ENCODE measurements at regions not wholly inside any gene's neighbourhood (a gene's known extent, or its start where the extent isn't known, plus 50 kb on each side); places are given as distances from the start of the nearest gene placed in this dataset.

DNA sequence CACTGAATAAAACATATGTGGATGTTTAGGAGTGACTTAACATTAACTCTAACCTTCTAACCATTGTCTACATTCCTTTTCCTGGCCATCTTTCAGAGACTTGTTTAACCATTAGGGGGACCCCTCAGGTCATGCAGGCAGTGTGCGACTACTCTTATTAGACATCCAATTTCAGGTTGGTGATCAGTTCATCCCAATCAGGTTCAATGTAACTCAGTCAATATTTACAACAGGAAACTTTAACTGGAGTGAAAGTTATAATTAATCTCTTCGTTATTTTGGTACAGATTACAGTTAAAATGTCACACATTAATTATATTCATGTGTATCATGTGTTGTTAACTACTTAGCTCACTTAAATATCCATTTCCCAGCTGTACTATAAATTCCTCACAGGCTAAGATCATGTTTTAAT, 68.8 kb upstream of the RGS1 start:
- Histone ChIP-seq H3K9ac (ENCODE audit: low read length) (no peak overlapping the region), H3K4me3 (ENCODE audit: low read length) (no peak overlapping the region), H3K27ac (ENCODE audit: low read length) (no peak overlapping the region), H3K79me2 (replicated peaks; ENCODE audit: insufficient read depth, low read length) (no peaks in the 10 kb centered on the region), H3K27me3 (ENCODE audit: insufficient read depth, low read depth, low read length) (no peaks in the 10 kb centered on the region), H3K36me3 (ENCODE audit: insufficient read depth, low read length) (no peaks in the 10 kb centered on the region), H3K9me2 (ENCODE audit: insufficient read depth, low read length) (no peaks in the 10 kb centered on the region), H3F3A (ENCODE audit: insufficient read depth, low read length, poor library complexity, severe bottlenecking) (no peaks in the 10 kb centered on the region), H3K9me3 (ENCODE audit: low read length) (no peaks in the 10 kb centered on the region), H4K20me1 (ENCODE audit: insufficient read depth) (no peaks in the 10 kb centered on the region), H3K4me2 (ENCODE audit: low read length) (no peak overlapping the region), H2AFZ (ENCODE audit: low read depth, low read length) (no peak overlapping the region)
- no peak for TF ChIP-seq EZH2 (IDR thresholded peaks at IDR 0.05; ENCODE audit: borderline replicate concordance, insufficient read depth, low read length, poor library complexity, severe bottlenecking)
- peak; percentile 24 for TF ChIP-seq RAD21 (conservative IDR thresholded peaks at IDR 0.05)
- TF ChIP-seq, protein P1, sequence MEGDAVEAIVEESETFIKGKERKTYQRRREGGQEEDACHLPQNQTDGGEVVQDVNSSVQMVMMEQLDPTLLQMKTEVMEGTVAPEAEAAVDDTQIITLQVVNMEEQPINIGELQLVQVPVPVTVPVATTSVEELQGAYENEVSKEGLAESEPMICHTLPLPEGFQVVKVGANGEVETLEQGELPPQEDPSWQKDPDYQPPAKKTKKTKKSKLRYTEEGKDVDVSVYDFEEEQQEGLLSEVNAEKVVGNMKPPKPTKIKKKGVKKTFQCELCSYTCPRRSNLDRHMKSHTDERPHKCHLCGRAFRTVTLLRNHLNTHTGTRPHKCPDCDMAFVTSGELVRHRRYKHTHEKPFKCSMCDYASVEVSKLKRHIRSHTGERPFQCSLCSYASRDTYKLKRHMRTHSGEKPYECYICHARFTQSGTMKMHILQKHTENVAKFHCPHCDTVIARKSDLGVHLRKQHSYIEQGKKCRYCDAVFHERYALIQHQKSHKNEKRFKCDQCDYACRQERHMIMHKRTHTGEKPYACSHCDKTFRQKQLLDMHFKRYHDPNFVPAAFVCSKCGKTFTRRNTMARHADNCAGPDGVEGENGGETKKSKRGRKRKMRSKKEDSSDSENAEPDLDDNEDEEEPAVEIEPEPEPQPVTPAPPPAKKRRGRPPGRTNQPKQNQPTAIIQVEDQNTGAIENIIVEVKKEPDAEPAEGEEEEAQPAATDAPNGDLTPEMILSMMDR (IDR thresholded peaks at IDR 0.05; ENCODE audit: poor library complexity, severe bottlenecking): peak; percentile 8

DNA sequence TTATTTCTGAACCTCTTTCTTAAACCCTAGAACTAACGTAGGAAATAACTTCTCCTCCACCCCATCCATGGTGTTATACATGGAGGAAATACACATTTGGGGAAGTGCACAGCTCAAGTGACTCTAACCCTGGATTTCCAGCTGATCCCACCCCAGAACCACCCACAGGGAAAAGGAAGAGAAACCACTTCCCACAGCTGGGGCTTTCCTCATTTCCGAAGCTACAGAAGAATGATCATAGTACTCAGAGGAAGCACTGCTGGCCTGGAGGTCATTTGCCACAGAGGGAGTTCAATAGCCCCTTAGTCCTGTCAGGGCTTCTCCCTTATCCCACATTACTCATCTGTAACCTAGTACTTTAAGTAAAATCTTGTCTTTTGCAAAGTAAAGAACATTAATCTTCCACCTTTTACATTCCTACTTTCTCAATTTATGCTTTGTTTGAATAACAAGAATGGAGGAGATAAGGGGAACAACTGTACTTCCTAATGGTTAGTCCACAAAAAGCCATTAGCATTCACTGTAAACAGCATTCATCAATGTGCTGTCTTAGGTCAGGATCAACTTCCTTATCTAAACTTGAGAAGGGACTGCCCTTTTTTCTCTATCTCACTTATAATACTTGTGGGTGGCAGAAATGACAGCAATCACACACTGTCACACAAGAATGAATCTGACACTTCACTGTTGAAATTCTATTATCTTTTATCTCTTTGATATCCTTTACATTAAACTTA, 63.0 kb upstream of the RGS1 start:
- Histone ChIP-seq H3K9ac (ENCODE audit: low read length) (no peak overlapping the region), H3K4me3 (ENCODE audit: low read length) (no peak overlapping the region), H3K27me3 (ENCODE audit: insufficient read depth, low read depth, low read length) (no peaks in the 10 kb centered on the region), H3K4me2 (ENCODE audit: low read length) (no peak overlapping the region), H3K9me2 (ENCODE audit: insufficient read depth, low read length) (no peaks in the 10 kb centered on the region), H3K27ac (ENCODE audit: low read length) (no peak overlapping the region), H4K20me1 (ENCODE audit: insufficient read depth) (no peaks in the 10 kb centered on the region), H3K79me2 (replicated peaks; ENCODE audit: insufficient read depth, low read length) (no peaks in the 10 kb centered on the region), H2AFZ (ENCODE audit: low read depth, low read length) (no peak overlapping the region), H3K9me3 (ENCODE audit: low read length) (no peaks in the 10 kb centered on the region), H3K36me3 (ENCODE audit: insufficient read depth, low read length) (no peaks in the 10 kb centered on the region), H3F3A (ENCODE audit: insufficient read depth, low read length, poor library complexity, severe bottlenecking) (no peaks in the 10 kb centered on the region)
- TF ChIP-seq POLR2AphosphoS5 (IDR thresholded peaks at IDR 0.05) (no peak), EP300 (conservative IDR thresholded peaks at IDR 0.05; ENCODE audit: poor library complexity, severe bottlenecking) (no peak), SMC3 (conservative IDR thresholded peaks at IDR 0.05; ENCODE audit: poor library complexity) (no peak), MXI1 (conservative IDR thresholded peaks at IDR 0.05; ENCODE audit: poor library complexity, severe bottlenecking) (no peak), EZH2 (IDR thresholded peaks at IDR 0.05; ENCODE audit: borderline replicate concordance, insufficient read depth, low read length, poor library complexity, severe bottlenecking) (no peak), RAD21 (conservative IDR thresholded peaks at IDR 0.05) (no peak), TAF1 (IDR thresholded peaks at IDR 0.05; ENCODE audit: low read depth) (no peak)
- TF ChIP-seq, protein P1 (IDR thresholded peaks at IDR 0.05; ENCODE audit: poor library complexity, severe bottlenecking): no peak
- TF ChIP-seq, protein P2, sequence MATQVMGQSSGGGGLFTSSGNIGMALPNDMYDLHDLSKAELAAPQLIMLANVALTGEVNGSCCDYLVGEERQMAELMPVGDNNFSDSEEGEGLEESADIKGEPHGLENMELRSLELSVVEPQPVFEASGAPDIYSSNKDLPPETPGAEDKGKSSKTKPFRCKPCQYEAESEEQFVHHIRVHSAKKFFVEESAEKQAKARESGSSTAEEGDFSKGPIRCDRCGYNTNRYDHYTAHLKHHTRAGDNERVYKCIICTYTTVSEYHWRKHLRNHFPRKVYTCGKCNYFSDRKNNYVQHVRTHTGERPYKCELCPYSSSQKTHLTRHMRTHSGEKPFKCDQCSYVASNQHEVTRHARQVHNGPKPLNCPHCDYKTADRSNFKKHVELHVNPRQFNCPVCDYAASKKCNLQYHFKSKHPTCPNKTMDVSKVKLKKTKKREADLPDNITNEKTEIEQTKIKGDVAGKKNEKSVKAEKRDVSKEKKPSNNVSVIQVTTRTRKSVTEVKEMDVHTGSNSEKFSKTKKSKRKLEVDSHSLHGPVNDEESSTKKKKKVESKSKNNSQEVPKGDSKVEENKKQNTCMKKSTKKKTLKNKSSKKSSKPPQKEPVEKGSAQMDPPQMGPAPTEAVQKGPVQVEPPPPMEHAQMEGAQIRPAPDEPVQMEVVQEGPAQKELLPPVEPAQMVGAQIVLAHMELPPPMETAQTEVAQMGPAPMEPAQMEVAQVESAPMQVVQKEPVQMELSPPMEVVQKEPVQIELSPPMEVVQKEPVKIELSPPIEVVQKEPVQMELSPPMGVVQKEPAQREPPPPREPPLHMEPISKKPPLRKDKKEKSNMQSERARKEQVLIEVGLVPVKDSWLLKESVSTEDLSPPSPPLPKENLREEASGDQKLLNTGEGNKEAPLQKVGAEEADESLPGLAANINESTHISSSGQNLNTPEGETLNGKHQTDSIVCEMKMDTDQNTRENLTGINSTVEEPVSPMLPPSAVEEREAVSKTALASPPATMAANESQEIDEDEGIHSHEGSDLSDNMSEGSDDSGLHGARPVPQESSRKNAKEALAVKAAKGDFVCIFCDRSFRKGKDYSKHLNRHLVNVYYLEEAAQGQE (IDR thresholded peaks at IDR 0.05; ENCODE audit: borderline replicate concordance): no peak
